ENCODE measurements at regions not wholly inside any gene's neighbourhood (a gene's known extent, or its start where the extent isn't known, plus 50 kb on each side); places are given as distances from the start of the nearest gene placed in this dataset.

DNA sequence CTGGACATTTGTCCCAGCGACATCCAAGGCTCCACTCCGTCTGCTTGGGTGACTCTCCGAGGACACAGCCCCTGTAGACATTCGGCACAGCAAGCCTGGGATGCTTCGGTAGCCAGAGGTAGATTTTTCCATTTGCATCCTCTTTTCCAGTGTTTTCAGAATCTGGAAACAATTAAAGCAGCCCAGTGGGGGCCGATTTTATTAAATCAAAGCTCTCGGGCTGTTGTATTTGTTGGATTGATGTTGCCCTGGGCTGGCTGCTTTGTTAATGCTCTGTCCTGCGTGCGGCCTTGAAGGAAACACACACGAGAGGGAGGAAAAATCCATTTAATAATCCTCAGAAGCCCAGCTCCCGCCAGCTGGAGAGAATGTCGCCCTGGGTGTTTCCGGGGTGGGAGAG, 158.1 kb upstream of the CIBAR2 start:
- no peak overlapping the region for H3K9ac ChIP-seq
- no peak overlapping the region for H2AFZ ChIP-seq (ENCODE audit: low read depth)
- H3K27me3 ChIP-seq (ENCODE audit: insufficient read depth, low read depth), result peaks cover 91% of the 10 kb centered on the region
- no peak overlapping the region for H3K4me3 ChIP-seq (IDR thresholded peaks at IDR 0.05; ENCODE audit: insufficient read depth, low read depth, low read length)
- no peak overlapping the region for H3K4me2 ChIP-seq
- H4K20me1 ChIP-seq (ENCODE audit: insufficient read depth), result no peaks in the 10 kb centered on the region
- H3K36me3 ChIP-seq (ENCODE audit: insufficient read depth), result no peaks in the 10 kb centered on the region
- H3K4me1 ChIP-seq (ENCODE audit: low read depth, poor library complexity, severe bottlenecking), result no peaks in the 10 kb centered on the region
- H3K79me2 ChIP-seq (ENCODE audit: insufficient read depth, low read depth), result no peaks in the 10 kb centered on the region
- no peak overlapping the region for H3K27ac ChIP-seq
- TF ChIP-seq, protein P1, sequence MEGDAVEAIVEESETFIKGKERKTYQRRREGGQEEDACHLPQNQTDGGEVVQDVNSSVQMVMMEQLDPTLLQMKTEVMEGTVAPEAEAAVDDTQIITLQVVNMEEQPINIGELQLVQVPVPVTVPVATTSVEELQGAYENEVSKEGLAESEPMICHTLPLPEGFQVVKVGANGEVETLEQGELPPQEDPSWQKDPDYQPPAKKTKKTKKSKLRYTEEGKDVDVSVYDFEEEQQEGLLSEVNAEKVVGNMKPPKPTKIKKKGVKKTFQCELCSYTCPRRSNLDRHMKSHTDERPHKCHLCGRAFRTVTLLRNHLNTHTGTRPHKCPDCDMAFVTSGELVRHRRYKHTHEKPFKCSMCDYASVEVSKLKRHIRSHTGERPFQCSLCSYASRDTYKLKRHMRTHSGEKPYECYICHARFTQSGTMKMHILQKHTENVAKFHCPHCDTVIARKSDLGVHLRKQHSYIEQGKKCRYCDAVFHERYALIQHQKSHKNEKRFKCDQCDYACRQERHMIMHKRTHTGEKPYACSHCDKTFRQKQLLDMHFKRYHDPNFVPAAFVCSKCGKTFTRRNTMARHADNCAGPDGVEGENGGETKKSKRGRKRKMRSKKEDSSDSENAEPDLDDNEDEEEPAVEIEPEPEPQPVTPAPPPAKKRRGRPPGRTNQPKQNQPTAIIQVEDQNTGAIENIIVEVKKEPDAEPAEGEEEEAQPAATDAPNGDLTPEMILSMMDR (conservative IDR thresholded peaks at IDR 0.05; ENCODE audit: low read depth, low read length), result no peak

DNA sequence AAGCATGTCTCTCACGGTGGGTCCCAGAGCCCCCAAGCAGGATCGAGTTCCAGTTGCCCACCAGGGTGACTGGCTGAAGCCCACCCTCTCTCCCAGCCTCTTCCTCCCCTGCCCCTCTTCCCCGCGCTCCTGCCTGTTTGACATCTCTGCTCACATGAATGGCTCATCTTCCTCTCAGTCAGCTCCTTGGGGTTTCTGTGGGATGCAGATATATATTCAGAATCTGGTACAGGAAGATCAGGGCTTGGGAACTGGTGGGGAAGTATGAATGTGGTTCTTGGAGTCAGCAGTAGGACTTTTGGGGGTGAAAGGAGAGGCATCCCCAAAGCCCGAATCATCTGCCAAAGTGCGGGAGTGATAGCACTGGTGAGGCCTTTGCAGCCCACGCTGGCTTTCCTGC, 158.9 kb upstream of the CIBAR2 start:
- no peak overlapping the region for H3K4me2 ChIP-seq
- no peaks in the 10 kb centered on the region for H3K4me1 ChIP-seq (ENCODE audit: low read depth, poor library complexity, severe bottlenecking)
- H2AFZ ChIP-seq (ENCODE audit: low read depth), result no peak overlapping the region
- H3K36me3 ChIP-seq (ENCODE audit: insufficient read depth), result no peaks in the 10 kb centered on the region
- H3K9ac ChIP-seq, result no peak overlapping the region
- no peaks in the 10 kb centered on the region for H3K79me2 ChIP-seq (ENCODE audit: insufficient read depth, low read depth)
- no peak overlapping the region for H3K27ac ChIP-seq
- TF ChIP-seq, protein P1 (conservative IDR thresholded peaks at IDR 0.05; ENCODE audit: low read depth, low read length), result no peak
- H4K20me1 ChIP-seq (ENCODE audit: insufficient read depth), result no peaks in the 10 kb centered on the region; the same call in 1 of the 2 replicates
- peaks cover 89% of the 10 kb centered on the region for H3K27me3 ChIP-seq (ENCODE audit: insufficient read depth, low read depth)
- H3K4me3 ChIP-seq (IDR thresholded peaks at IDR 0.05; ENCODE audit: insufficient read depth, low read depth, low read length), result no peak overlapping the region

DNA sequence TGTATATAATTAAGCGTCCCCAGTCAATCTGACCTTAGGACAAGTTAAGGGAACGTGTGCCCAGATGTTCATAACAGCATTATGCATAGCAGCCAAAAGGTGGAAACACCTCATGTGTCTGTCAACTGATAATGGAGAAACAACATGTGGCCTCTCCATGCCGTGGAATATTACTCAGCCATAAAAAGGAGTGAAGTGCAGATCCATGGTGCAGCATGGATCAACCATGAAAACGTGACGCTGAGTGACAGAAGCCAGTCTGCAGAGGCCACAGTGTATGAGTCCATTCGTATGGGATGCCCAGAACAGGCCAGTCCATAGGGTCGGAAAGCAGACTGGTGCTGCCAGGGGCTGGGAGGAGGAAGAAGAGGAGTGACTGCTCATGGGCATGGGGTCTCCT, 161.0 kb upstream of the CIBAR2 start:
- H3K27me3 ChIP-seq (ENCODE audit: insufficient read depth, low read depth), result peaks cover 95% of the 10 kb centered on the region
- no peaks in the 10 kb centered on the region for H3K36me3 ChIP-seq (ENCODE audit: insufficient read depth)
- H3K4me1 ChIP-seq (ENCODE audit: low read depth, poor library complexity, severe bottlenecking), result no peaks in the 10 kb centered on the region
- TF ChIP-seq, protein P1 (conservative IDR thresholded peaks at IDR 0.05; ENCODE audit: low read depth, low read length), result no peak
- no peak overlapping the region for H3K4me3 ChIP-seq (IDR thresholded peaks at IDR 0.05; ENCODE audit: insufficient read depth, low read depth, low read length)
- no peak overlapping the region for H3K27ac ChIP-seq
- no peak overlapping the region for H2AFZ ChIP-seq (ENCODE audit: low read depth)
- no peak overlapping the region for H3K9ac ChIP-seq
- no peaks in the 10 kb centered on the region; the same call in 1 of the 2 replicates for H4K20me1 ChIP-seq (ENCODE audit: insufficient read depth)
- H3K4me2 ChIP-seq, result no peak overlapping the region
- H3K79me2 ChIP-seq (ENCODE audit: insufficient read depth, low read depth), result no peaks in the 10 kb centered on the region

DNA sequence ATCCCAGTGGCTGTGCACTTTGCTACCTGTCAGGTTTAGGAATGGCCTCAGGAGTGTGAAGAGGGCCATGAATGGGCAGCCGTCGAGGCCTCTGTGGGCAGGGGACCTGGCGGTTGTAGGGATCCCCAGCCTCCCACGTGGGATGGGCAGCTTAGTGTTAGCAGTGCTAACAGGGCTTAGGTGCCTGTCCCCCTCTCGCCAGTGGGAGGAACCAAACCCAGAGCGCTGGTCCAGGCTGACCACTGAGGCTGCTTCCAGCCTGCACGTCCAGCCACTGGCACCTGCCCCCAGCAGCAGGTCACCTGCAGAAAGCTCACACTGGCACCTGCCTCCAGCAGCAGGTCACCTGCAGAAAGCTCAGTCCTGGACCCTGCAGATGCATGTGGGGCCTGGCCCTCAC, 162.2 kb upstream of the CIBAR2 start:
- Histone ChIP-seq H3K27ac (no peak overlapping the region), H3K36me3 (ENCODE audit: insufficient read depth) (no peaks in the 10 kb centered on the region), H3K4me1 (ENCODE audit: low read depth, poor library complexity, severe bottlenecking) (no peaks in the 10 kb centered on the region), H3K9ac (no peak overlapping the region), H3K4me3 (IDR thresholded peaks at IDR 0.05; ENCODE audit: insufficient read depth, low read depth, low read length) (no peak overlapping the region), H3K79me2 (ENCODE audit: insufficient read depth, low read depth) (no peaks in the 10 kb centered on the region), H3K27me3 (ENCODE audit: insufficient read depth, low read depth) (peaks cover 95% of the 10 kb centered on the region), H4K20me1 (ENCODE audit: insufficient read depth) (no peaks in the 10 kb centered on the region; the same call in 1 of the 2 replicates), H2AFZ (ENCODE audit: low read depth) (no peak overlapping the region), H3K4me2 (no peak overlapping the region)
- TF ChIP-seq, protein P1 (conservative IDR thresholded peaks at IDR 0.05; ENCODE audit: low read depth, low read length), result no peak

Measured in KMS-11 (cell line).